Activated gamma-delta T cell treated with anti-CD3 and anti-CD28 coated beads, Interleukin-2, amount 50 U/mL, for 16 hours (primary cell): ENCODE measurements at regions not wholly inside any gene's neighbourhood (a gene's known extent, or its start where the extent isn't known, plus 50 kb on each side); places are given as distances from the start of the nearest gene placed in this dataset.
"Not testable (repeated sequence)": the region's sequence is repeated elsewhere in the genome, so short reads cannot be mapped to it uniquely, and the experiment has no call there.

Experiments
- DNase-seq: peaks from one replicate; pipeline ENCODE4 v3.0.0-alpha.2; 2020; ENCODE audit warnings: low read depth

GRCh38 chr1:195915826-195916225, 692.4 kb downstream of the KCNT2 start:
- DNase-seq: no peak

GRCh38 chr1:195909061-195909460, 699.2 kb downstream of the KCNT2 start:
- DNase-seq: no peak

DNA sequence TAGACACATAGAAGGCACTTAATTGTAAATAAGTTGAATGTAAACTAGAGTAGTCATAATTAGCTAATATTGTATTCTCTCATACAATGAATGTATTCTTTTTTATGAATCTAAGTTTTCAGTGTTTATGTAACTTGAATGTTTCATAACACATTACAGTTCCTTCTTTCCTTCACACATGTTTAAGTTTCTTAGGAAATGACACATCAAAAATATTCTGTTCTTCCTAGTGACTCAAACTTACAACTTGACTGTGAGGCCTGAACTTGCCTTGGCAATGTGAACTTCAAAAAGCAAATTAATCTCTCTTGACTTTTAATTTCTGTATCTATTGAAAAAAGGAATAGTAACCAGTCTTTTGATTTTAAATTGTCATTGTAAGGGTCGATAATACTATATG, 700.1 kb downstream of the KCNT2 start:
- no peak for DNase-seq

GRCh38 chr1:195903203-195903602, 705.0 kb downstream of the KCNT2 start:
- no peak for DNase-seq

DNA sequence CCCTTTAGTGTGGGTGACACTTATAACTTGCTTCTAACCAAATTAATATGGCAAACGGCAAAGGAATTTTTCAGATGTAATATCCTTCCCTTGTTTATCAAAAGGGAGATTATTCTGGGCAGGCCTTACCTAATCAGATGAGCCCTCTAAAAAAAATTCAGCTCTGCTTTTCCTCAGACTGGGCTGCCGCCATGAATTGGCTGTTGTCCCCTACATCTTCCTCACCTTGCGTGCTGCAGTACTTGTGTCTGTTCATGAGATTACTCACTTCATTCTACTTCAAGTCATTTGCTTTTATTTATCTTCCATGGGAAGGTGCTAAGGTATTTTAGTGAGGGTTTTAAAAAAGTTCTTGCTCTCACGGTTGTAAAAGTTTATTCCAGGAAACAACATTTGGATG, 705.5 kb downstream of the KCNT2 start:
- DNase-seq: no peak

DNA sequence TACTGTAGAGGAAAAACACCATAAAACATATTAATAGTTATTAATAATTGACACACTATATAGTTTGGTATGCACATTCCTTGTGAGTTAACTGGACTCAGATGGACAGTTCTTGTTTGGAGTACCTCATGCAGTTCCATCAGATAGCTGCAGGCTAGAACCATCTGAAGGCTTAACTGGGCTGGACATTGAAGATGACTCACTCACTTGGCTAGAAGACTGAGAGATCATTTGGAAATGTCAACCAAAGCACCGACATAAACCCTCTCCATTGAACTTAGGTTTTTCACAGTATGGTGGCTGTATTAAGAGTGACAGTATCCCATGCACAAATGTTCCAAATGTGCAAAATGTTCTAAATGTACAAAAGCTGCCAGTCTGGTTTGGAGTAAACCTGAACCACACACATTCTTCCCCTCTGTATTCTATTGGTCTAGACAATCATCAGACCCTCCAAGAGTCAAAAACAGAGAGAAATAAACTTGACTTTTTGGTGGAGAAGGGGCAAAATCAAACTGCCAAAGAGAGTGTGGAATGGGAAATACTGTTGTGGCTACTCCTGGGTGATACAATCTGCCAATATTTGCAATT, 708.4 kb downstream of the KCNT2 start:
- no peak for DNase-seq

DNA sequence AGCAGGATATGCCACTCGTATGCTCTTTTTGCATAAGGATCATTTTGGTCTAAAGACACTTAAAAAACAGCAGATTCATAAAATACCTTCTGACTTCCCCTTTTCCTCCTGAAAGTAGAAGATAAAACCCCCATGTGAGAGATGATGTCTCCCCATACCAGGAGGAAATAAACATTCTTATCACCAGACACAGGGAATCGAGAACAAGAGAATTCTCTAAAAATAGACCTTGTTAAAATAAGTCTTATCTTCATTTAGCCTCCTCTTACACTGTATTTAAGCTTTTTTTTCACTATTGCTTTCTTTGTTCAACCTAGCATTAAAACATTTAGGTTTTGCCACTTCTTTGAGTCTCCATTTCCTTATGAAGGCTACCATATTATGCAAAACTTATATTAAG, 709.3 kb downstream of the KCNT2 start:
- no peak for DNase-seq

DNA sequence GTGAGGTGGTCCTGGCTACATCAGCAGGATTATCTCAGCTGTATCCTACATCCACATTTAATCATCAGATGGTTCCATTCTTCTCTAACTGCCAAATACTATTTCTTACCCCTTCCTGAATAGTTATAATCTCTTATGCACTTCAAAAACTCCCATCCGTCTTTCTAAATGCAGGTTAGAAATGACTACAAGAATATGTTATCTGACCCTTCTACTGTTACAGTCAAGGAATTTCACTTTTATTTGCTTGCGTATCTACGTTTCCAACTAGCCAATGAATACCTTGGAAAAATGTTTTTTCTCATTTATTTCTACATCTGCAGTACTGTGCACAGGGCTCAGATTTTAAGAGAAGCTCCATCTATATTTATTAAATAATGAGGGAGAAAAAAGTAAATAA, 709.9 kb downstream of the KCNT2 start:
- DNase-seq: no peak

- DNase-seq: no peak
Observed at GRCh38 chr1:195897076-195897475, 711.2 kb downstream of the KCNT2 start.

DNA sequence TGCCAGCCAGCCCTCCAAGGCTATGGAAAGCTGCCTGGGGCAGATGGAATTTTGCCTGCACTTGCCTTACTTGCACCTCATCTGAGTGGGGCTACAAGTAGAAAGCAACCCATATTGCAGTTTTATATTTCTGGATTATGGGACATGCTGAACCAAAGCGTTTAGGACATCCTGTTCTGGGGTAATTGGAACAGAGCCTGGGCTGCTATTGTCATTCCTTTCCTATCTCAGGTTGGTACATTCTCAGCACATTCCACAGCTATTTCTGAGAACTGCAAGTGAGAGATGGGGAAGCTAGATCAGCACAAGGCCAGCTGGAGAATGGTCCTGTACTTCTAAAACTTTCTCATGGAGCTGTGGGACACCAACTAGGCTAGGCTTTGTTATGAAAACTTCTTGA, 713.8 kb downstream of the KCNT2 start:
- DNase-seq: no peak

- DNase-seq: no peak
Observed at GRCh38 chr1:195886000-195886399, 722.2 kb downstream of the KCNT2 start.

- DNase-seq: no peak
Observed at GRCh38 chr1:195878478-195878877, 729.8 kb downstream of the KCNT2 start.

DNA sequence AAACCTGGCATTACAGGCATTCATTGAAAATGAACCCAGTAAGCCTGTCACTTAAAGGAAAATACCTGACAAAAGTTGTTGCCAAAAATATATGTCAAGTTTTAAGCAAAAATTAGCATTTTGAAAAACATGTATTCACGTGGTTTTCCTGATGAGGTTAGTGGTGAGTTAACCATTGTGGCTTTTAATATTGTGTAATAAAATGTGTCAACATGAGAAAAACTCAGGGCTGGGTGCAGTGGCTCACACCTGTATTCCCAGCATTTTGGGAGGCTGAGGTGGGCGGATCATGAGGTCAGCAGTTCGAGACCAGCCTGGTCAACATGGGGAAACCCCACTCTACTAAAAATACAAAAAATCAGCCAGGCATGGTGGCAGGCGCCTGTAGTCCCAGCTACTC, 731.4 kb downstream of the KCNT2 start:
- DNase-seq: no peak

DNA sequence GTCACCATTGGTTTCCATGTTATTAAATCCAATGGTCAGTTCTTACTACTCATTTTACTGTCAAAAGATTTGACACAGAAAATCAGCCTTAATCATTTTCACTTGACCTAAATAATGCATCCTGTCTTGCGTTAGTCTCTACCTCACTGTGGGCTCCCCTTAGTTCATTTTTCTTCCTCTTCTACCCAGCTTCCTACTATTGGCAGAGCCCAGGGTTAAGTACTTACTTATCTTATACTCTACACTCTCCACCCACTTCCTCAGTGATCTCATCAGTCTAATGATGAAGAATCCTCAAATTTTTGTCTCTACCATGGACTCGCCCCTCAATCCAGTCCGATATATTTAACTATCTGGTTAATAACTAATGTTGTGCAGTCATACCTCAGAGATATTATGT, 735.9 kb downstream of the KCNT2 start:
- no peak for DNase-seq

GRCh38 chr1:195867638-195868037, 740.6 kb downstream of the KCNT2 start:
- DNase-seq: no peak

DNA sequence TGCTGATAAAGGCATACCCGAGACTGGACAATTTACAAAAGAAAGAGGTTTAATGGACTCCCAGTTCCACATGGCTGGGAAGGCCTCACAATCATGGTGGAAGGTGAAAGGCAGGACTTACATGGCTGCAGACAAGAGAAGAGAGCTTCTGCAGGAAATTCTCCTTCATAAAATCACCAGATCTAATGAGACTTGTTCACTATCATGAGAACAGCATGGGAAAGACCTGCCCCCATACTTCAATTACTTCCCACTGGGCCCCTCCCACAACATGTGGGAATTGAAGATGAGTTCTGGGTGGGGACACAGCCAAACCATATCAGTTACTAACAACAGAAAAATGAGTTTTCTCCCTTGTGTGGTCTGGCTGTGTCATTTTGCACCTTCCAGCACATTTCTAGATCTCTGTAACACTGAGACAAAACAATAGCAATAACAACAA, 741.4 kb downstream of the KCNT2 start:
- no peak for DNase-seq

- DNase-seq: no peak
Observed at GRCh38 chr1:195866091-195866780, 742.0 kb downstream of the KCNT2 start.

- DNase-seq: no peak
Observed at GRCh38 chr1:195851804-195852203, 756.4 kb downstream of the KCNT2 start.

- DNase-seq: no peak
Observed at GRCh38 chr1:195851016-195851601, 757.1 kb downstream of the KCNT2 start.

- DNase-seq: no peak
Observed at GRCh38 chr1:195849180-195849579, 759.1 kb downstream of the KCNT2 start.

GRCh38 chr1:195847957-195848875, 760.0 kb downstream of the KCNT2 start:
- DNase-seq: not testable (repeated sequence)

- no peak for DNase-seq
Observed at GRCh38 chr1:195831789-195832188, 776.5 kb downstream of the KCNT2 start.

- no peak for DNase-seq
Observed at GRCh38 chr1:195828325-195828724, 779.9 kb downstream of the KCNT2 start.
